ENCODE measurements at regions not wholly inside any gene's neighbourhood (a gene's known extent, or its start where the extent isn't known, plus 50 kb on each side); places are given as distances from the start of the nearest gene placed in this dataset.

GRCh38 chr17:13288248-13288647 is 270.4 kb upstream of the ELAC2 start:
- Histone ChIP-seq H3K9me3 (no peaks in the 10 kb centered on the region), H3K36me3 (no peaks in the 10 kb centered on the region), H3K4me1 (no peaks in the 10 kb centered on the region), H3K4me3 (no peak overlapping the region), H3K27ac (no peak overlapping the region), H3K27me3 (no peaks in the 10 kb centered on the region)
- TF ChIP-seq CTCF (IDR thresholded peaks at IDR 0.05) (no peak), POLR2A (IDR thresholded peaks at IDR 0.05) (no peak), EP300 (IDR thresholded peaks at IDR 0.05) (no peak)
- 92% methylated on average over 4 of the region's 4 CpGs for WGBS, 2 donors
- DNase-seq (ENCODE audit: low spot score in 2 of 2): no peak

- Histone ChIP-seq H3K27me3 (no peaks in the 10 kb centered on the region), H3K4me3 (no peak overlapping the region), H3K4me1 (no peaks in the 10 kb centered on the region), H3K36me3 (no peaks in the 10 kb centered on the region), H3K27ac (no peak overlapping the region), H3K9me3 (no peaks in the 10 kb centered on the region)
- DNase-seq (ENCODE audit: low spot score in 2 of 2): no peak
- 90 to 95% methylated on average over 6 of the region's 6 CpGs for WGBS, 2 donors
- TF ChIP-seq POLR2A (IDR thresholded peaks at IDR 0.05) (no peak), CTCF (IDR thresholded peaks at IDR 0.05) (no peak), EP300 (IDR thresholded peaks at IDR 0.05) (no peak)
These were observed 269.4 kb upstream of the ELAC2 start for GRCh38 chr17:13287226-13287625.

- Histone ChIP-seq H3K27ac (no peak overlapping the region), H3K4me3 (no peak overlapping the region), H3K36me3 (no peaks in the 10 kb centered on the region), H3K9me3 (no peaks in the 10 kb centered on the region), H3K4me1 (no peaks in the 10 kb centered on the region), H3K27me3 (no peaks in the 10 kb centered on the region)
- WGBS, 2 donors: 88 to 92% methylated on average over 1 of the region's 1 CpG
- DNase-seq (ENCODE audit: low spot score in 2 of 2): no peak
- TF ChIP-seq POLR2A (IDR thresholded peaks at IDR 0.05): no peak
- TF ChIP-seq CTCF (IDR thresholded peaks at IDR 0.05): no peak
- no peak for TF ChIP-seq EP300 (IDR thresholded peaks at IDR 0.05)
These were observed 265.8 kb upstream of the ELAC2 start for GRCh38 chr17:13283606-13284005.

- WGBS, 2 donors: 86 to 94% methylated on average over 3 of the region's 3 CpGs
- no peaks in the 10 kb centered on the region for H3K36me3 ChIP-seq
- TF ChIP-seq CTCF (IDR thresholded peaks at IDR 0.05): no peak
- no peak for TF ChIP-seq EP300 (IDR thresholded peaks at IDR 0.05)
- TF ChIP-seq POLR2A (IDR thresholded peaks at IDR 0.05): no peak
- H3K27me3 ChIP-seq: no peaks in the 10 kb centered on the region
- H3K4me1 ChIP-seq: no peaks in the 10 kb centered on the region
- no peaks in the 10 kb centered on the region for H3K9me3 ChIP-seq
- no peak overlapping the region for H3K27ac ChIP-seq
- DNase-seq (ENCODE audit: low spot score in 2 of 2): no peak
- no peak overlapping the region for H3K4me3 ChIP-seq
These were observed 263.8 kb upstream of the ELAC2 start for GRCh38 chr17:13281626-13282025.

- Histone ChIP-seq H3K4me3 (no peak overlapping the region), H3K27ac (no peak overlapping the region), H3K36me3 (no peaks in the 10 kb centered on the region), H3K9me3 (no peaks in the 10 kb centered on the region), H3K27me3 (no peaks in the 10 kb centered on the region), H3K4me1 (no peaks in the 10 kb centered on the region)
- TF ChIP-seq EP300 (IDR thresholded peaks at IDR 0.05) (no peak), CTCF (IDR thresholded peaks at IDR 0.05) (no peak), POLR2A (IDR thresholded peaks at IDR 0.05) (no peak)
- WGBS, 2 donors: 50 to 73% methylated on average over 2 of the region's 2 CpGs
- no peak for DNase-seq (ENCODE audit: low spot score in 2 of 2)
These were observed 256.0 kb upstream of the ELAC2 start for GRCh38 chr17:13273806-13274205.

Measured in tibial nerve (tissue), 4 donors.